ENCODE measurements at regions not wholly inside any gene's neighbourhood (a gene's known extent, or its start where the extent isn't known, plus 50 kb on each side); places are given as distances from the start of the nearest gene placed in this dataset.
A peak's percentile ranks its signal among the peaks of the same experiment; 100 is the strongest.

DNA sequence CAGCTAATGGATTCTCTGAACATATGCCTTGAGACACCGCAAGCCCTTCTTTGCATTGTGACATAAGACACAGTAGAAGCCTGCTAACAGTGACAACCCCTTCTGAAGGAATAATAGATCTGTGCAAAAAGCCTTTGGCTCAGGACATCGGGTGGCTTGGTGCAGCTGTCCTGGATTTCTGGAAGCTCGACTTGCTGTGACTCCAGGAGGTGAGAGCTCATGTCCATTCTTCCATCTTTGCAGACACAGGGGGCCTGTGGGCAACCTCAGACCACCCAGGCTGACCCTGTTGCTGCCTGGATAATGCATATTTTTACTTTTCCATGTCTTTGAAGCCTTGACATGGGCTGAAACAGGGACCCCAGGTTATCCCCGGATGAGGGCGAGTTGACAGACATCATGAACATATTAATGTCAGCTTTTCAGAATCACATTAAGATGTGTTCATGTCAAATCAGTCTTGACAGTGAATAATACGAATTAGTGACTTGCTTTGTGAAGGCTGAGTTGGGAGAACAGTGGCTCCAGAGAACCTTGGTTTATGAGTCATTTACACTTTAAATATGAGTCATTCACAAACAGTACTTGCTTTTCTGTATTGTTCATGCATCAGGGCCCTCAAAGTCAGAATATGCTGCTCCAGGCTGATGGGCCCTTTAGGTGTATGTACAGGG lies 66.8 kb upstream of the IYD start (continued):
- TF ChIP-seq, protein P1, sequence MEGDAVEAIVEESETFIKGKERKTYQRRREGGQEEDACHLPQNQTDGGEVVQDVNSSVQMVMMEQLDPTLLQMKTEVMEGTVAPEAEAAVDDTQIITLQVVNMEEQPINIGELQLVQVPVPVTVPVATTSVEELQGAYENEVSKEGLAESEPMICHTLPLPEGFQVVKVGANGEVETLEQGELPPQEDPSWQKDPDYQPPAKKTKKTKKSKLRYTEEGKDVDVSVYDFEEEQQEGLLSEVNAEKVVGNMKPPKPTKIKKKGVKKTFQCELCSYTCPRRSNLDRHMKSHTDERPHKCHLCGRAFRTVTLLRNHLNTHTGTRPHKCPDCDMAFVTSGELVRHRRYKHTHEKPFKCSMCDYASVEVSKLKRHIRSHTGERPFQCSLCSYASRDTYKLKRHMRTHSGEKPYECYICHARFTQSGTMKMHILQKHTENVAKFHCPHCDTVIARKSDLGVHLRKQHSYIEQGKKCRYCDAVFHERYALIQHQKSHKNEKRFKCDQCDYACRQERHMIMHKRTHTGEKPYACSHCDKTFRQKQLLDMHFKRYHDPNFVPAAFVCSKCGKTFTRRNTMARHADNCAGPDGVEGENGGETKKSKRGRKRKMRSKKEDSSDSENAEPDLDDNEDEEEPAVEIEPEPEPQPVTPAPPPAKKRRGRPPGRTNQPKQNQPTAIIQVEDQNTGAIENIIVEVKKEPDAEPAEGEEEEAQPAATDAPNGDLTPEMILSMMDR (IDR thresholded peaks at IDR 0.05 in 2 of 3, conservative IDR thresholded peaks at IDR 0.05 in 1 of 3; ENCODE audit: borderline replicate concordance in 1 of 3, insufficient read depth in 1 of 3, low read depth in 2 of 3, low read length in 2 of 3): no peak
- no peak for TF ChIP-seq POLR2A (IDR thresholded peaks at IDR 0.05; ENCODE audit: borderline replicate concordance, extremely low read depth, insufficient read depth, insufficient read length)

DNA sequence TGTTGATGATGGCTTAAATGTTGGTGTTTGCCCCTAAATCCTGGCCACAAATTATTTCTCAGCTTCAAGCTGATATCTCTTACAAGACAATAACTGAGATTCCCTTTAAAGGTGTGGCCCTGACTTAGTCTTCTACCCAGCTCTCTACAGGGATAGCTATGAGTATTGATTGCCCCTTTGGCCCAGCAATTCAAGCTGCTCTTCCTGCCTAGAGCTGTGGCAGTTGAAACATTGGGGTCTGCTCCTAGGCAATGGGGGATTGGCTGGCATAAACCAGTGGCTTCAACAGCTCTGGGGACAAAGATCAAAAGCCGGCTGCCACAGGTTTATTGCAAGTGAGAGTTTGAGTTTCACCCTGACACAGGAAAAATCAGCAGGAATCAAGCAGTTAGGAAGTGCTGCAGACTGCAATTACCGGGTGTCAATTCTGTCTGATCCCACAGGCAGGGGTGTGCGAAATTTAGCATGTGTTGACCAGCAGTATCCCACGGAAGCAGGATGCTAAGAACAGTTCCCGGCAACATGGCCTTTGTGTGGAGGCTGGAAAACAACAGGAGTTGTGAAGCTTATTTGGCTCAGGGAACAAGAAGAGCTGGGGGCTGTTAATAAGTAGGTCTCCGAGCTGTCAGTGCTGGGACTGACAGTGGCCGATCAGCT lies 66.2 kb upstream of the IYD start:
- CTCF ChIA-PET: no interaction called here
- no TSS peak for BruUV-seq (replicated peaks)

More for the DNA sequence above, 66.2 kb upstream of the IYD start:
- Histone ChIP-seq H3K27ac (ENCODE audit: low read depth, low read length) (no peak overlapping the region), H2AFZ (ENCODE audit: low read depth, low read length, poor library complexity, severe bottlenecking) (peak overlapping the region; percentile 10), H4K20me1 (ENCODE audit: insufficient read depth) (no peaks in the 10 kb centered on the region), H3K9me3 (ENCODE audit: control insufficient read depth in 1 of 2, insufficient read depth in 1 of 2, low read depth in 1 of 2, low read length in 2 of 2) (peaks cover under 1 to 6% of the 10 kb centered on the region in 2 experiments; a peak in 2 of 4 replicates), H3K4me2 (ENCODE audit: low read length) (peak overlapping the region; percentile 60), H3K9me2 (ENCODE audit: insufficient read depth) (no peaks in the 10 kb centered on the region), H3K79me2 (ENCODE audit: insufficient read depth, low read length) (no peaks in the 10 kb centered on the region), H3K4me1 (ENCODE audit: control insufficient read depth in 1 of 2, insufficient read depth in 2 of 2, low read length in 2 of 2) (peaks cover 9 to 23% of the 10 kb centered on the region in 2 experiments), H3K9ac (ENCODE audit: low read length) (peak overlapping the region; percentile 13), H3K27me3 (ENCODE audit: insufficient read depth, low read length) (no peaks in the 10 kb centered on the region), H3K36me3 (ENCODE audit: control insufficient read depth in 1 of 2, insufficient read depth in 2 of 2, low read length in 2 of 2) (no peaks in the 10 kb centered on the region), H3K4me3 (replicated peaks in 1 of 2; ENCODE audit: low read depth in 1 of 2, low read length in 2 of 2) (no peak overlapping the region; a peak in 2 of 4 replicates)
- intact Hi-C loops (cut with micrococcal nuclease): no loop called here
- RAD21 ChIA-PET (ENCODE audit: low non-redundant PET in 1 of 2, low total read pairs in 2 of 2, uncharacterized antibody in 2 of 2, unreplicated experiment in 2 of 2): no interaction called here
- DNase-seq (ENCODE audit: low read depth, low spot score) (peak; percentile 56), ATAC-seq (peak; percentile 92)
- TF ChIP-seq, protein P2, sequence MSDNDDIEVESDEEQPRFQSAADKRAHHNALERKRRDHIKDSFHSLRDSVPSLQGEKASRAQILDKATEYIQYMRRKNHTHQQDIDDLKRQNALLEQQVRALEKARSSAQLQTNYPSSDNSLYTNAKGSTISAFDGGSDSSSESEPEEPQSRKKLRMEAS (IDR thresholded peaks at IDR 0.05): no peak
- TF ChIP-seq SRF (IDR thresholded peaks at IDR 0.05; ENCODE audit: low read depth) (peak; percentile 45; the same call in 1 of the 2 replicates), SP1 (IDR thresholded peaks at IDR 0.05; ENCODE audit: low read depth) (0 out of 2 replicates have a peak, but pooled peaks have one; percentile 9)
- POLR2A ChIA-PET: no interaction called here

Data from HCT116 (cell line).